ENCODE measurements at regions not wholly inside any gene's neighbourhood (a gene's known extent, or its start where the extent isn't known, plus 50 kb on each side); places are given as distances from the start of the nearest gene placed in this dataset.

- DNase-seq (ENCODE audit: extremely low read depth in 1 of 4, low spot score in 3 of 4) (no peak), ATAC-seq (no peak), FAIRE-seq (no peak)
- Histone ChIP-seq H3K36me3 (ENCODE audit: control insufficient read depth, insufficient read depth, low read length) (no peaks in the 10 kb centered on the region), H3K4me3 (no peak overlapping the region), H3K4me2 (ENCODE audit: insufficient read depth, low read length) (no peak overlapping the region), H3K79me2 (ENCODE audit: control insufficient read depth, insufficient read depth, low read length) (no peaks in the 10 kb centered on the region), H3K9me1 (ENCODE audit: control insufficient read depth, insufficient read depth, low read length) (no peaks in the 10 kb centered on the region), H4K20me1 (replicated peaks; ENCODE audit: control insufficient read depth, insufficient read depth, low read length) (no peaks in the 10 kb centered on the region), H3K4me1 (replicated peaks in 1 of 2; ENCODE audit: control insufficient read depth in 2 of 2, insufficient read depth in 2 of 2, low read length in 2 of 2) (no peaks in the 10 kb centered on the region), H3K9ac (ENCODE audit: insufficient read depth in 1 of 2, low read depth in 2 of 2, low read length in 2 of 2) (no peak overlapping the region), H3K27me3 (ENCODE audit: control insufficient read depth in 2 of 2, insufficient read depth in 2 of 2, low read length in 2 of 2) (no peaks in the 10 kb centered on the region), H3K27ac (ENCODE audit: extremely low read depth, low read depth, low read length) (no peak overlapping the region), H3K9me3 (replicated peaks; ENCODE audit: control insufficient read depth, insufficient read depth, low read depth, low read length) (no peaks in the 10 kb centered on the region), H2AFZ (ENCODE audit: low read depth, low read length) (no peak overlapping the region)
- ChIA-PET CTCF (ENCODE audit: low intra/inter-chr PET ratio) (no interaction called here), POLR2A (no interaction called here)
- no TSS peak for BruUV-seq (replicated peaks)
- TF ChIP-seq FOXP1 (CRISPR knock-in tag; IDR thresholded peaks at IDR 0.05) (no peak), E2F3 (CRISPR knock-in tag; IDR thresholded peaks at IDR 0.05) (no peak), ZNF408 (CRISPR knock-in tag; IDR thresholded peaks at IDR 0.05; ENCODE audit: low read depth) (no peak), ZHX1 (conservative IDR thresholded peaks at IDR 0.05; ENCODE audit: low read length) (no peak), ERF (CRISPR knock-in tag; IDR thresholded peaks at IDR 0.05) (no peak), MECOM (CRISPR knock-in tag; IDR thresholded peaks at IDR 0.05) (no peak)
- in situ Hi-C loops (cut with MboI) (no loop called here), intact Hi-C loops (cut with micrococcal nuclease) (no loop called here)
- 0% methylated on average over 2 of the region's 2 CpGs for WGBS (ENCODE audit: insufficient coverage, low coverage, missing lambda C conversion rate)
These were observed 141.1 kb downstream of the MOSPD2 start for GRCh38 chrX:15014281-15014680.

Measured in K562 (cell line).